ENCODE measurements at regions not wholly inside any gene's neighbourhood (a gene's known extent, or its start where the extent isn't known, plus 50 kb on each side); places are given as distances from the start of the nearest gene placed in this dataset.

DNA sequence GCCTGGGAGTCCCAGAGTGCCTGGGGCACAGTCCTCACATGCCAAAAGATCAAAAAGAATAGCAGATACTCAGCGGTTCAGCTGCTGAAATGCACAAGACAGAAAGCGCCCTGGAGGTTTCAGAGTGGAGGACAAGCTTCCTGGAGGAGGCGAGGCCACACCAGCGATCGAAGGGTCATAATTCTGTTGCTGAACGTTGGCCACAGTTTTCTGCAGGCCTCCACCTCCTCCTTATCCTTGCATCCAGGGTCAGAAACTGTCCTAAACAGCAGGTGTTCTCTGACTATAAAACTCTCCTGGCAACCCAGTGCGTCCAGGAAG lies 220.3 kb upstream of the LINGO1 start:
- H3K27me3 ChIP-seq (ENCODE audit: control insufficient read depth in 3 of 3, insufficient read depth in 3 of 3, low read length in 2 of 3) = no peaks in the 10 kb centered on the region
- WGBS, 2 donors = 69 to 76% methylated on average over 7 of the region's 7 CpGs

DNA sequence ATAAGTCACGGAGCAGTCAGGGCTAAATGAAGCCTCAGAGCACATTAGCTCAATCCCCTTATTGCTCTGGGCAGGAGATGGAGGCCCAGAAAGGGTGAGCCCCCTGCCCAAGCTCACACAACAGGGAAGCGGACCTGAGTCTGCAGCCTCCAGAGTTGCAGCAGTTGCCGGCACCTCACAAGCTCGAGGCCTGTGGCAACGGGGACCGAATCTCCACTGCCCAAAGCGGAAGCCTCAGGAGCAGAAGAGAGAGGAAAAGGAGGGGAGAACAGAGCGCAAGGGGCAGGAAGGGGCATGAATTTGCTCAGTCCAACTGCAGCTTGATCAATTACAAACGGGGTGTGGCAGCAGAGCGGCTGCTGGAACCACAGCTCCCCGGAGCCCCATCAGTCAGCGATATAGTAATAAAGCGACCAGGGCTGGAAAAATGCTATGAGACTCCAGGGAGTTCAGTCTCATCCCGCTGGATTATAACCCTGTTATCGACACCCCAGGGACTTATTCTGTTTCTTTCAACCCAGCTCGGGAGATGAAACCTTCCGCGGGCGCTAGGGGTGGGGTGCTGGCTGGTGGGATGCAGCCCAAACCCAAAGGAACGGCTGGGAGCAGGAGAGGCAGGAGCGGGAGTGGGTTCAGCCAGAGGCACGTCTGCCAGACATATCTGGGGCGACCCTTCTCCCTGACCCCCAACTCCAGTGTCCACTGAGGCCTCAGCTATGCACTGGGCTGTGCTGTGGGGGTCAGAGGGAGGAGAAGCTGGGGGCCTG lies 219.7 kb upstream of the LINGO1 start:
- no peaks in the 10 kb centered on the region for H3K36me3 ChIP-seq (ENCODE audit: control insufficient read depth in 4 of 4, insufficient read depth in 4 of 4, low read length in 4 of 4)
- TF ChIP-seq, protein P1, sequence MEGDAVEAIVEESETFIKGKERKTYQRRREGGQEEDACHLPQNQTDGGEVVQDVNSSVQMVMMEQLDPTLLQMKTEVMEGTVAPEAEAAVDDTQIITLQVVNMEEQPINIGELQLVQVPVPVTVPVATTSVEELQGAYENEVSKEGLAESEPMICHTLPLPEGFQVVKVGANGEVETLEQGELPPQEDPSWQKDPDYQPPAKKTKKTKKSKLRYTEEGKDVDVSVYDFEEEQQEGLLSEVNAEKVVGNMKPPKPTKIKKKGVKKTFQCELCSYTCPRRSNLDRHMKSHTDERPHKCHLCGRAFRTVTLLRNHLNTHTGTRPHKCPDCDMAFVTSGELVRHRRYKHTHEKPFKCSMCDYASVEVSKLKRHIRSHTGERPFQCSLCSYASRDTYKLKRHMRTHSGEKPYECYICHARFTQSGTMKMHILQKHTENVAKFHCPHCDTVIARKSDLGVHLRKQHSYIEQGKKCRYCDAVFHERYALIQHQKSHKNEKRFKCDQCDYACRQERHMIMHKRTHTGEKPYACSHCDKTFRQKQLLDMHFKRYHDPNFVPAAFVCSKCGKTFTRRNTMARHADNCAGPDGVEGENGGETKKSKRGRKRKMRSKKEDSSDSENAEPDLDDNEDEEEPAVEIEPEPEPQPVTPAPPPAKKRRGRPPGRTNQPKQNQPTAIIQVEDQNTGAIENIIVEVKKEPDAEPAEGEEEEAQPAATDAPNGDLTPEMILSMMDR (IDR thresholded peaks at IDR 0.05; ENCODE audit: control extremely low read depth, extremely low read depth) = no peak
- H3K4me1 ChIP-seq (ENCODE audit: control insufficient read depth in 5 of 5, insufficient read depth in 5 of 5, low read length in 5 of 5) = no peaks in the 10 kb centered on the region
- H3K27me3 ChIP-seq (ENCODE audit: control insufficient read depth in 3 of 3, insufficient read depth in 3 of 3, low read length in 2 of 3) = no peaks in the 10 kb centered on the region
- H3K9me3 ChIP-seq (ENCODE audit: control insufficient read depth in 4 of 4, insufficient read depth in 3 of 4, low read length in 3 of 4) = peaks cover 0 to 10% (median 2%) of the 10 kb centered on the region in 4 donors
- H3K4me3 ChIP-seq = no peak overlapping the region
- H3K27ac ChIP-seq (ENCODE audit: low read depth in 1 of 2, low read length in 1 of 2) = no peak overlapping the region
- DNase-seq = no peak
- 64 to 72% methylated on average over 23 of the region's 23 CpGs for WGBS, 2 donors
- no peak for ATAC-seq (ENCODE audit: insufficient read depth, low FRiP score)
- H3K9ac ChIP-seq (ENCODE audit: insufficient read depth in 1 of 2, low read length in 2 of 2) = no peak overlapping the region

More for the DNA sequence above, 220.3 kb upstream of the LINGO1 start:
- ATAC-seq (ENCODE audit: insufficient read depth, low FRiP score) = no peak
- Histone ChIP-seq H3K36me3 (ENCODE audit: control insufficient read depth in 4 of 4, insufficient read depth in 4 of 4, low read length in 4 of 4) (no peaks in the 10 kb centered on the region), H3K4me3 (no peak overlapping the region), H3K4me1 (ENCODE audit: control insufficient read depth in 5 of 5, insufficient read depth in 5 of 5, low read length in 5 of 5) (no peaks in the 10 kb centered on the region), H3K27ac (ENCODE audit: low read depth in 1 of 2, low read length in 1 of 2) (no peak overlapping the region), H3K9me3 (ENCODE audit: control insufficient read depth in 4 of 4, insufficient read depth in 3 of 4, low read length in 3 of 4) (peaks cover 0 to 10% (median 2%) of the 10 kb centered on the region in 4 donors), H3K9ac (ENCODE audit: insufficient read depth in 1 of 2, low read length in 2 of 2) (no peak overlapping the region)
- DNase-seq = no peak
- TF ChIP-seq, protein P1 (IDR thresholded peaks at IDR 0.05; ENCODE audit: control extremely low read depth, extremely low read depth) = no peak

DNA sequence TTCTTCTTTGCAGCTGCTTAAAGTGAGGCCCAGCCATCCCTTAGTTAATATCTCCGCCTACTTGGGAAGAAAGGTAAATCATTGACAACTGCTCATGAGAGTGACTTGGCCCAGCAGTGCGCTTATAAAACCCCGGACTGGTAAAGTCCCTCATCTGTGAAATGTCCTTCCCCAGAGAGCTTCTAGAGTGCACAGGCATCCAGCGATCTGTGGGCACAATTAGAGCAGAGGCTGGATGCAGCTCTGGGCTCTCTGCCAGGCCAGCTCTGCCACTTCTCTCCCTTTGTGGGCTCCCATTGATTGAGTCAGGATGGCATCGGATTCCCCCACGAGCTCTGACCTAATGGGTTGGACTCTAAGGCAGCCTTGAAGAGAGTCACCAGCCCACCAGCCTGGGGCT lies 219.0 kb upstream of the LINGO1 start:
- H3K36me3 ChIP-seq (ENCODE audit: control insufficient read depth in 4 of 4, insufficient read depth in 4 of 4, low read length in 4 of 4) = no peaks in the 10 kb centered on the region
- TF ChIP-seq, protein P1 (IDR thresholded peaks at IDR 0.05; ENCODE audit: control extremely low read depth, extremely low read depth) = no peak
- no peaks in the 10 kb centered on the region for H3K4me1 ChIP-seq (ENCODE audit: control insufficient read depth in 5 of 5, insufficient read depth in 5 of 5, low read length in 5 of 5)
- ATAC-seq (ENCODE audit: insufficient read depth, low FRiP score) = no peak
- H3K9me3 ChIP-seq (ENCODE audit: control insufficient read depth in 4 of 4, insufficient read depth in 3 of 4, low read length in 3 of 4) = peaks cover 0 to 10% (median 2%) of the 10 kb centered on the region in 4 donors
- peak in 1 of 3 donors; percentile 33 for DNase-seq
- 66 to 87% methylated on average over 6 of the region's 6 CpGs for WGBS, 2 donors
- no peak overlapping the region for H3K9ac ChIP-seq (ENCODE audit: insufficient read depth in 1 of 2, low read length in 2 of 2)
- no peak overlapping the region for H3K27ac ChIP-seq (ENCODE audit: low read depth in 1 of 2, low read length in 1 of 2)
- H3K27me3 ChIP-seq (ENCODE audit: control insufficient read depth in 3 of 3, insufficient read depth in 3 of 3, low read length in 2 of 3) = no peaks in the 10 kb centered on the region
- H3K4me3 ChIP-seq = no peak overlapping the region

DNA sequence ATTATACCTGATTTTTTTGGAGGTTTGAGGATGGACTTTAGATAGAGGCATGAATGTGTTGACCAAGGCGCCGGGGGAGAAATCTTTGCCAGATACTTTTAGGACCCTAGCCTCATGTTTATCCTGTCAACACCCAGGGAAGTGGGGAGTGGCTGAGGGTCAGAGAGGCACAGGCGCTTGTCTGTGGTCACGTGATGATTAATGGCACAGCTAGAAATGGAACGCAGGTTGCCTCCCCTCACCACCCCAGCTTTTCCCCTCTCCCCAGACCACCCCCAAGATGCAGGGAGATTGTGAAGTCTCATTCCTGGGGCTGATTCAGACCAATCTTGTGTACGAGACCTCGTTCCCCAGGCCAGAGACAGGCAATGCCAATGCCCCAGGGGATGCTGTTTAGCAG lies 218.4 kb upstream of the LINGO1 start:
- no peaks in the 10 kb centered on the region for H3K27me3 ChIP-seq (ENCODE audit: control insufficient read depth in 3 of 3, insufficient read depth in 3 of 3, low read length in 2 of 3)
- DNase-seq (no peak), ATAC-seq (ENCODE audit: insufficient read depth, low FRiP score) (no peak)
- peaks cover 0 to 10% (median 2%) of the 10 kb centered on the region in 4 donors for H3K9me3 ChIP-seq (ENCODE audit: control insufficient read depth in 4 of 4, insufficient read depth in 3 of 4, low read length in 3 of 4)
- 51 to 70% methylated on average over 7 of the region's 7 CpGs for WGBS, 2 donors
- no peaks in the 10 kb centered on the region for H3K36me3 ChIP-seq (ENCODE audit: control insufficient read depth in 4 of 4, insufficient read depth in 4 of 4, low read length in 4 of 4)
- TF ChIP-seq, protein P1 (IDR thresholded peaks at IDR 0.05; ENCODE audit: control extremely low read depth, extremely low read depth) = no peak
- H3K4me3 ChIP-seq = no peak overlapping the region
- no peak overlapping the region for H3K9ac ChIP-seq (ENCODE audit: insufficient read depth in 1 of 2, low read length in 2 of 2)
- no peak overlapping the region for H3K27ac ChIP-seq (ENCODE audit: low read depth in 1 of 2, low read length in 1 of 2)
- H3K4me1 ChIP-seq (ENCODE audit: control insufficient read depth in 5 of 5, insufficient read depth in 5 of 5, low read length in 5 of 5) = no peaks in the 10 kb centered on the region
